HCT116 (cell line): ENCODE measurements at regions not wholly inside any gene's neighbourhood (a gene's known extent, or its start where the extent isn't known, plus 50 kb on each side); places are given as distances from the start of the nearest gene placed in this dataset.

Source experiments
- ATAC-seq: fragments of 200-7000 bp; cut with Tn5 transposase; 2 replicates; pipeline ENCODE4 v1.9.1; 2020; ENCODE audit warnings: mild to moderate bottlenecking, moderate library complexity
- BruUV-seq: library from RNA; stranded (reverse); fragments of 400-500 nt; replicated peaks from 2 replicates; lab custom pipeline; 2021; lab: Mats Ljungman, UMichigan
- CTCF ChIA-PET: fragments of 300-600 bp; sonication (Branson Sonifier 250); formaldehyde crosslinking; loops from one replicate; lab custom pipeline; 2021; ENCODE audit warnings: antibody characterized with exemption; lab: Charles Lee
- POLR2A ChIA-PET: fragments of 300-600, 350-600 bp; sonication (Branson Sonifier 250); formaldehyde crosslinking; loops from one replicate; lab custom pipeline; 2021; ENCODE audit warnings: antibody characterized with exemption; lab: Charles Lee
- RAD21 ChIA-PET, 2 experiments: fragments of 300-600 bp; sonication (Branson Sonifier 250); formaldehyde crosslinking; loops; one replicate each; lab custom pipeline; 2023; ENCODE audit warnings: low total read pairs in 2 of 2; ENCODE audit not compliant: uncharacterized antibody in 2 of 2, unreplicated experiment in 2 of 2, low non-redundant PET in 1 of 2; lab: Charles Lee
- DNase-seq: peaks from one replicate; pipeline ENCODE4 v3.0.0-alpha.2; 2010; ENCODE audit warnings: low read depth, low spot score
- H2AFZ ChIP-seq: fragments of 200-600 bp; shearing (Covaris generic), sonication (generic); 2 replicates; pipeline ENCODE4 v1.6.1; 2017; ENCODE audit warnings: low read depth, mixed run types, mixed read lengths, antibody characterized with exemption, low read length; ENCODE audit not compliant: poor library complexity, severe bottlenecking
- H3K27ac ChIP-seq: 2 replicates; pipeline ENCODE4 v1.5.1; 2012; ENCODE audit warnings: low read depth, low read length
- H3K27me3 ChIP-seq: fragments of 200-600 bp; sonication (generic); 2 replicates; pipeline ENCODE4 v1.6.1; 2016; ENCODE audit warnings: mixed run types, low read length, mixed read lengths; ENCODE audit not compliant: insufficient read depth
- H3K36me3 ChIP-seq, 2 experiments: fragments of 200-500 bp in 1 of 2; fragments of 200-600 bp in 1 of 2; sonication (Bioruptor generic) in 1 of 2; sonication (generic) in 1 of 2; 2 replicates each; pipeline versions ENCODE4 v1.5.1 to v1.6.1; 2014 to 2016; ENCODE audit warnings: low read length in 2 of 2, inconsistent platforms in 1 of 2, mixed read lengths in 1 of 2, mixed run types in 1 of 2; ENCODE audit not compliant: insufficient read depth in 2 of 2, control insufficient read depth in 1 of 2
- H3K4me1 ChIP-seq, 2 experiments: fragments of 200-600 bp in 1 of 2; sonication (generic) in 1 of 2; 2 replicates each; pipeline versions ENCODE4 v1.5.1 to v1.6.1; 2012 to 2017; ENCODE audit warnings: low read length in 2 of 2, inconsistent platforms in 1 of 2, mild to moderate bottlenecking in 1 of 2, mixed read lengths in 1 of 2, mixed run types in 1 of 2, moderate library complexity in 1 of 2; ENCODE audit not compliant: insufficient read depth in 2 of 2, control insufficient read depth in 1 of 2
- H3K4me2 ChIP-seq: fragments of 200-600 bp; sonication (generic); 2 replicates; pipeline ENCODE4 v1.6.1; 2017; ENCODE audit warnings: mixed run types, low read length, mixed read lengths
- H3K4me3 ChIP-seq, 2 experiments: fragments of 200-600 bp in 1 of 2; sonication (generic) in 1 of 2; replicated peaks in 1 of 2; 2 replicates each; pipeline ENCODE4 v1.5.1; 2011 to 2016; ENCODE audit warnings: low read length in 2 of 2, control low read depth in 1 of 2, low read depth in 1 of 2, mild to moderate bottlenecking in 1 of 2, mixed read lengths in 1 of 2, mixed run types in 1 of 2
- H3K79me2 ChIP-seq: fragments of 200-600 bp; sonication (generic); 2 replicates; pipeline ENCODE4 v1.6.1; 2017; ENCODE audit warnings: mild to moderate bottlenecking, mixed run types, low read length, moderate library complexity, mixed read lengths; ENCODE audit not compliant: insufficient read depth
- H3K9ac ChIP-seq: fragments of 200-600 bp; sonication (generic); 2 replicates; pipeline ENCODE4 v1.6.1; 2016; ENCODE audit warnings: low read length, mixed read lengths
- H3K9me2 ChIP-seq: fragments of 200-600 bp; sonication (generic), shearing (Covaris generic); 2 replicates; pipeline ENCODE4 v1.6.1; 2017; ENCODE audit warnings: mixed run types, mild to moderate bottlenecking, moderate library complexity; ENCODE audit not compliant: insufficient read depth
- H3K9me3 ChIP-seq, 2 experiments: fragments of 200-500 bp in 1 of 2; fragments of 200-600 bp in 1 of 2; sonication (Bioruptor generic) in 1 of 2; sonication (generic) in 1 of 2; 2 replicates each; pipeline ENCODE4 v1.6.1; 2014 to 2017; ENCODE audit warnings: low read length in 2 of 2, mixed read lengths in 2 of 2, inconsistent platforms in 1 of 2, low read depth in 1 of 2, mild to moderate bottlenecking in 1 of 2, mixed run types in 1 of 2, moderate library complexity in 1 of 2; ENCODE audit not compliant: control insufficient read depth in 1 of 2, insufficient read depth in 1 of 2
- H4K20me1 ChIP-seq: fragments of 200-600 bp; sonication (generic), shearing (Covaris generic); 2 replicates; pipeline ENCODE4 v1.6.1; 2017; ENCODE audit warnings: mixed run types, mild to moderate bottlenecking, moderate library complexity; ENCODE audit not compliant: insufficient read depth
- CBX3 ChIP-seq: IDR thresholded peaks from 2 replicates; pipeline ENCODE4 v1.6.1; 2012; ENCODE audit warnings: low read depth
- EGR1 ChIP-seq: IDR thresholded peaks from 2 replicates; pipeline ENCODE4 v1.6.1; 2012; ENCODE audit warnings: low read depth
- ELF1 ChIP-seq: IDR thresholded peaks from 2 replicates; pipeline ENCODE4 v1.6.1; 2012; ENCODE audit warnings: low read depth, borderline replicate concordance
- EZH2 ChIP-seq: fragments of 200-600 bp; sonication (generic); IDR thresholded peaks from 2 replicates; pipeline ENCODE4 v1.6.1; 2017; ENCODE audit warnings: antibody characterized with exemption, mixed run types
- POLR2A ChIP-seq: IDR thresholded peaks from 2 replicates; pipeline ENCODE4 v1.7.0; 2011; ENCODE audit warnings: borderline replicate concordance; ENCODE audit not compliant: insufficient read depth, insufficient read length; ENCODE audit errors: extremely low read depth
- POLR2AphosphoS5 ChIP-seq: IDR thresholded peaks from 2 replicates; pipeline ENCODE4 v1.6.1; 2011; ENCODE audit warnings: mild to moderate bottlenecking, low read depth, low read length, moderate library complexity
- SIN3A ChIP-seq: IDR thresholded peaks from 2 replicates; pipeline ENCODE4 v1.6.1; 2012; ENCODE audit warnings: low read depth
- SP1 ChIP-seq: IDR thresholded peaks from 2 replicates; pipeline ENCODE4 v1.6.1; 2012; ENCODE audit warnings: low read depth
- SRF ChIP-seq: IDR thresholded peaks from 2 replicates; pipeline ENCODE4 v1.6.1; 2012; ENCODE audit warnings: low read depth
- TCF7L2 ChIP-seq: IDR thresholded peaks from 2 replicates; pipeline ENCODE4 v1.7.0; 2011; ENCODE audit warnings: borderline replicate concordance, inconsistent platforms; ENCODE audit not compliant: insufficient read depth, insufficient read length; ENCODE audit errors: extremely low read depth
- intact Hi-C: fragments of 100-400 bp; cut with micrococcal nuclease; formaldehyde crosslinking; loops from 2 replicates; pipeline ENCODE4 v1.10.0; 2022
- TF ChIP-seq, protein P1 (sequence below): IDR thresholded peaks from 2 replicates; pipeline ENCODE4 v1.6.1; 2011; ENCODE audit warnings: mild to moderate bottlenecking, low read length, moderate library complexity; ENCODE audit not compliant: insufficient replicate concordance; ENCODE audit errors: extremely low read depth
- TF ChIP-seq, protein P2 (sequence below): IDR thresholded peaks from 2 replicates; pipeline ENCODE4 v1.6.1; 2012; ENCODE audit warnings: low read depth

DNA sequence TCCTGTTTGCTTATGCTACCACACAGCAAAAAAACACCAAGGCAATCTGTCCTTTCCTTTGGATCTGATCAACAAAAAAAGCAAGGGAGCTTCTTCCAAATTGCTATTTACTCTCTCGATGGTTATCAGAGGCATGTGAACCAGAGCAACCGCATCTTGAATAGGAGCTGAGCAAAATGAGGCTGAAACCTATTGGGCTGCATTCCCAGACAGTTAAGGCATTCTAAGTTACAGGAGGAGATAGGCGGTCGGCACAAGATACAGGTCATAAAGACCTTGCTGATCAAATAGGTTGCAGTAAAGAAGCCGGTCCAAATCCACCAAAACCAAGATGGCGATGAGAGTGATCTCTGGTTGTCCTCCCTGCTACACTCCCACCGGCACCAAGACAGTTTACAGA is 76.8 kb upstream of the FRMD4A start:
- no peaks in the 10 kb centered on the region for H3K9me3 ChIP-seq
- BruUV-seq: no TSS peak
- no peaks in the 10 kb centered on the region for H3K4me1 ChIP-seq
- H4K20me1 ChIP-seq: no peaks in the 10 kb centered on the region
- no peak overlapping the region for H3K4me3 ChIP-seq
- no peaks in the 10 kb centered on the region for H3K9me2 ChIP-seq
- no peaks in the 10 kb centered on the region for H3K79me2 ChIP-seq
- H2AFZ ChIP-seq: no peak overlapping the region
- ChIA-PET POLR2A (no interaction called here), CTCF (no interaction called here), RAD21 (no interaction called here)
- H3K9ac ChIP-seq: no peak overlapping the region
- intact Hi-C loops: no loop called here
- no peak overlapping the region for H3K4me2 ChIP-seq
- peaks cover 70% of the 10 kb centered on the region for H3K27me3 ChIP-seq
- H3K27ac ChIP-seq: no peak overlapping the region
- TF ChIP-seq ELF1 (no peak), CBX3 (no peak), POLR2AphosphoS5 (no peak), SP1 (no peak), EZH2 (no peak), POLR2A (no peak), TCF7L2 (no peak), SRF (no peak), SIN3A (no peak), EGR1 (no peak)
- TF ChIP-seq, protein P1, sequence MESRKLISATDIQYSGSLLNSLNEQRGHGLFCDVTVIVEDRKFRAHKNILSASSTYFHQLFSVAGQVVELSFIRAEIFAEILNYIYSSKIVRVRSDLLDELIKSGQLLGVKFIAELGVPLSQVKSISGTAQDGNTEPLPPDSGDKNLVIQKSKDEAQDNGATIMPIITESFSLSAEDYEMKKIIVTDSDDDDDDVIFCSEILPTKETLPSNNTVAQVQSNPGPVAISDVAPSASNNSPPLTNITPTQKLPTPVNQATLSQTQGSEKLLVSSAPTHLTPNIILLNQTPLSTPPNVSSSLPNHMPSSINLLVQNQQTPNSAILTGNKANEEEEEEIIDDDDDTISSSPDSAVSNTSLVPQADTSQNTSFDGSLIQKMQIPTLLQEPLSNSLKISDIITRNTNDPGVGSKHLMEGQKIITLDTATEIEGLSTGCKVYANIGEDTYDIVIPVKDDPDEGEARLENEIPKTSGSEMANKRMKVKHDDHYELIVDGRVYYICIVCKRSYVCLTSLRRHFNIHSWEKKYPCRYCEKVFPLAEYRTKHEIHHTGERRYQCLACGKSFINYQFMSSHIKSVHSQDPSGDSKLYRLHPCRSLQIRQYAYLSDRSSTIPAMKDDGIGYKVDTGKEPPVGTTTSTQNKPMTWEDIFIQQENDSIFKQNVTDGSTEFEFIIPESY: no peak
- TF ChIP-seq, protein P2, sequence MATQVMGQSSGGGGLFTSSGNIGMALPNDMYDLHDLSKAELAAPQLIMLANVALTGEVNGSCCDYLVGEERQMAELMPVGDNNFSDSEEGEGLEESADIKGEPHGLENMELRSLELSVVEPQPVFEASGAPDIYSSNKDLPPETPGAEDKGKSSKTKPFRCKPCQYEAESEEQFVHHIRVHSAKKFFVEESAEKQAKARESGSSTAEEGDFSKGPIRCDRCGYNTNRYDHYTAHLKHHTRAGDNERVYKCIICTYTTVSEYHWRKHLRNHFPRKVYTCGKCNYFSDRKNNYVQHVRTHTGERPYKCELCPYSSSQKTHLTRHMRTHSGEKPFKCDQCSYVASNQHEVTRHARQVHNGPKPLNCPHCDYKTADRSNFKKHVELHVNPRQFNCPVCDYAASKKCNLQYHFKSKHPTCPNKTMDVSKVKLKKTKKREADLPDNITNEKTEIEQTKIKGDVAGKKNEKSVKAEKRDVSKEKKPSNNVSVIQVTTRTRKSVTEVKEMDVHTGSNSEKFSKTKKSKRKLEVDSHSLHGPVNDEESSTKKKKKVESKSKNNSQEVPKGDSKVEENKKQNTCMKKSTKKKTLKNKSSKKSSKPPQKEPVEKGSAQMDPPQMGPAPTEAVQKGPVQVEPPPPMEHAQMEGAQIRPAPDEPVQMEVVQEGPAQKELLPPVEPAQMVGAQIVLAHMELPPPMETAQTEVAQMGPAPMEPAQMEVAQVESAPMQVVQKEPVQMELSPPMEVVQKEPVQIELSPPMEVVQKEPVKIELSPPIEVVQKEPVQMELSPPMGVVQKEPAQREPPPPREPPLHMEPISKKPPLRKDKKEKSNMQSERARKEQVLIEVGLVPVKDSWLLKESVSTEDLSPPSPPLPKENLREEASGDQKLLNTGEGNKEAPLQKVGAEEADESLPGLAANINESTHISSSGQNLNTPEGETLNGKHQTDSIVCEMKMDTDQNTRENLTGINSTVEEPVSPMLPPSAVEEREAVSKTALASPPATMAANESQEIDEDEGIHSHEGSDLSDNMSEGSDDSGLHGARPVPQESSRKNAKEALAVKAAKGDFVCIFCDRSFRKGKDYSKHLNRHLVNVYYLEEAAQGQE: no peak
- no peaks in the 10 kb centered on the region for H3K36me3 ChIP-seq
- DNase-seq (no peak), ATAC-seq (no peak)
